ENCODE measurements at regions not wholly inside any gene's neighbourhood (a gene's known extent, or its start where the extent isn't known, plus 50 kb on each side); places are given as distances from the start of the nearest gene placed in this dataset.

DNA sequence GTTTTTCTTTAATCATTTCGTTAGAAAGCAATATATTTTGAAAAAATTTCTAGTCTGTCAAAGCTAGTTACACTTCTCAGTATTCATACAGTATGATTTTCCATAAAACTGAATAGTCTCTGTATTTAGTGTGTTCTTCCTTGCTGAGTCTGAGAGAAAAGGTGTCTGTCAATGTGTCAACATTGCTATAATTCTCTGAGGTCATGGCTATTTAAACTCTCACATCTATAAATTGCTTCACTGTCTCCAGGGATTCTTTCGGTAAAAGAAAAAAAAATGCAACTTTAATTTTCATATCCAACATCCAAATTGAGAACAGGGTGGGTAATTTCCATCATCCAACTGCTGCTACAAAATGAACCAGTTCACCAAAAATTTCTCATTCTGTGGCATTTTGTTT, 319.7 kb upstream of the GHITM start:
- no peak for TF ChIP-seq POLR2AphosphoS5 (IDR thresholded peaks at IDR 0.05; ENCODE audit: insufficient read depth in 1 of 2, low read depth in 1 of 2)
- no peak for TF ChIP-seq POLR2A (IDR thresholded peaks at IDR 0.05)

Measured in vagina (tissue), 2 donors.